RPMI7951 (cell line): ENCODE measurements at regions not wholly inside any gene's neighbourhood (a gene's known extent, or its start where the extent isn't known, plus 50 kb on each side); places are given as distances from the start of the nearest gene placed in this dataset.
"Not testable (repeated sequence)": the region's sequence is repeated elsewhere in the genome, so short reads cannot be mapped to it uniquely, and the experiment has no call there.

Experiments
- DNase-seq: peaks from one replicate; pipeline ENCODE4 v3.0.0-alpha.2; 2012; ENCODE audit warnings: low read depth

- DNase-seq: no peak
These were observed 193.7 kb downstream of the ZIC5 start for GRCh38 chr13:99777873-99778272.

GRCh38 chr13:99774644-99775043 lies 196.9 kb downstream of the ZIC5 start:
- no peak for DNase-seq

GRCh38 chr13:99768986-99769385 lies 202.6 kb downstream of the ZIC5 start:
- DNase-seq: no peak

GRCh38 chr13:99766641-99767045 lies 204.9 kb downstream of the ZIC5 start:
- DNase-seq: no peak

- DNase-seq: no peak
These were observed 205.7 kb downstream of the ZIC5 start for GRCh38 chr13:99765869-99766268.

- no peak for DNase-seq
These were observed 211.1 kb downstream of the ZIC5 start for GRCh38 chr13:99760456-99760855.

- DNase-seq: no peak
These were observed 212.4 kb downstream of the ZIC5 start for GRCh38 chr13:99759163-99759552.

GRCh38 chr13:99758460-99759162 lies 213.0 kb downstream of the ZIC5 start:
- no peak for DNase-seq

GRCh38 chr13:99757756-99758459 lies 213.7 kb downstream of the ZIC5 start:
- no peak for DNase-seq

GRCh38 chr13:99756281-99756680 lies 215.3 kb downstream of the ZIC5 start:
- no peak for DNase-seq

- DNase-seq: not testable (repeated sequence)
These were observed 216.8 kb downstream of the ZIC5 start for GRCh38 chr13:99754750-99755149.

GRCh38 chr13:99752373-99752772 lies 219.2 kb downstream of the ZIC5 start:
- no peak for DNase-seq

GRCh38 chr13:99751517-99752199 lies 219.9 kb downstream of the ZIC5 start:
- no peak for DNase-seq

GRCh38 chr13:99750951-99751350 lies 220.6 kb downstream of the ZIC5 start:
- no peak for DNase-seq

- DNase-seq: no peak
These were observed 222.1 kb downstream of the ZIC5 start for GRCh38 chr13:99749271-99750019.

- no peak for DNase-seq
These were observed 224.2 kb downstream of the ZIC5 start for GRCh38 chr13:99747403-99747710.

GRCh38 chr13:99746637-99747402 lies 224.7 kb downstream of the ZIC5 start:
- DNase-seq: no peak

- no peak for DNase-seq
These were observed 228.5 kb downstream of the ZIC5 start for GRCh38 chr13:99743094-99743493.

- no peak for DNase-seq
These were observed 229.6 kb downstream of the ZIC5 start for GRCh38 chr13:99741960-99742359.

- no peak for DNase-seq
These were observed 231.2 kb downstream of the ZIC5 start for GRCh38 chr13:99740251-99740979.

GRCh38 chr13:99738626-99739025 lies 232.9 kb downstream of the ZIC5 start:
- DNase-seq: no peak
